OCI-LY7 (cell line): ENCODE measurements at regions not wholly inside any gene's neighbourhood (a gene's known extent, or its start where the extent isn't known, plus 50 kb on each side); places are given as distances from the start of the nearest gene placed in this dataset.

ENCODE experiments used
- EZH2phosphoT487 ChIP-seq: fragments of 200-600 bp; sonication (generic); IDR thresholded peaks from 2 replicates; pipeline ENCODE4 v1.6.1; 2018; ENCODE audit warnings: low read depth, borderline replicate concordance, mild to moderate bottlenecking, mixed run types, antibody characterized with exemption, low read length, moderate library complexity, mixed read lengths
- TF ChIP-seq, protein P1 (sequence below): fragments of 200-600 bp; sonication (generic); conservative IDR thresholded peaks from 2 replicates; pipeline ENCODE4 v1.5.1; 2014; ENCODE audit warnings: mild to moderate bottlenecking, antibody characterized with exemption, low read length, moderate library complexity, mixed read lengths

DNA sequence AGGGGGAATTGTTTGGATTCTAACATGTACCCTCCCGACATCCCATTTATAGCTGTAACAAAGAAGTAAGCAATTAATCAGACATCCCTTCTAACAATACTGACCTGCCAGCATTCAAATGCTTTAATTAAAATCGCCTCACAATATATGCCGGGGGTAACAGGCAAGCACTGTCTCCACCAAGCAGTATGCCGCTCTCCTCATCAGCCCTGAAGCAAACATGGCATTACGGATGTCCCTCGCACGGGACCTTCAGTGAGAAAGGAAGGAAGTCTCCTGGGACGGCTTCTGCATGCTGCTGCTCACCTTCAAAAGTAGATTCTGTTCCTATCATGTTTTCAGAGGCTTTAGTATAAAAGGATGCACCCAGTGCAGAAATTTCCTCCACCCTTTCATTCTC is 292.7 kb upstream of the POU3F3 start:
- TF ChIP-seq, protein P1, sequence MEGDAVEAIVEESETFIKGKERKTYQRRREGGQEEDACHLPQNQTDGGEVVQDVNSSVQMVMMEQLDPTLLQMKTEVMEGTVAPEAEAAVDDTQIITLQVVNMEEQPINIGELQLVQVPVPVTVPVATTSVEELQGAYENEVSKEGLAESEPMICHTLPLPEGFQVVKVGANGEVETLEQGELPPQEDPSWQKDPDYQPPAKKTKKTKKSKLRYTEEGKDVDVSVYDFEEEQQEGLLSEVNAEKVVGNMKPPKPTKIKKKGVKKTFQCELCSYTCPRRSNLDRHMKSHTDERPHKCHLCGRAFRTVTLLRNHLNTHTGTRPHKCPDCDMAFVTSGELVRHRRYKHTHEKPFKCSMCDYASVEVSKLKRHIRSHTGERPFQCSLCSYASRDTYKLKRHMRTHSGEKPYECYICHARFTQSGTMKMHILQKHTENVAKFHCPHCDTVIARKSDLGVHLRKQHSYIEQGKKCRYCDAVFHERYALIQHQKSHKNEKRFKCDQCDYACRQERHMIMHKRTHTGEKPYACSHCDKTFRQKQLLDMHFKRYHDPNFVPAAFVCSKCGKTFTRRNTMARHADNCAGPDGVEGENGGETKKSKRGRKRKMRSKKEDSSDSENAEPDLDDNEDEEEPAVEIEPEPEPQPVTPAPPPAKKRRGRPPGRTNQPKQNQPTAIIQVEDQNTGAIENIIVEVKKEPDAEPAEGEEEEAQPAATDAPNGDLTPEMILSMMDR, result no peak
- TF ChIP-seq EZH2phosphoT487, result no peak
